ENCODE measurements at regions not wholly inside any gene's neighbourhood (a gene's known extent, or its start where the extent isn't known, plus 50 kb on each side); places are given as distances from the start of the nearest gene placed in this dataset.

GRCh38 chr3:116812949-116813348, 103.4 kb downstream of the TUSC7 start:
- TF ChIP-seq SIN3A (IDR thresholded peaks at IDR 0.05; ENCODE audit: borderline replicate concordance, insufficient read depth, low read length) = no peak
- no peak for TF ChIP-seq TAF1 (IDR thresholded peaks at IDR 0.05; ENCODE audit: borderline replicate concordance, insufficient read depth, low read length)

- TF ChIP-seq POLR2AphosphoS5 (IDR thresholded peaks at IDR 0.05; ENCODE audit: low read depth, low read length) = no peak
- TF ChIP-seq SIN3A (IDR thresholded peaks at IDR 0.05; ENCODE audit: borderline replicate concordance, insufficient read depth, low read length) = no peak
- TF ChIP-seq REST (IDR thresholded peaks at IDR 0.05; ENCODE audit: insufficient read depth in 1 of 2, low read depth in 2 of 2, low read length in 2 of 2) = no peak
- no peak for TF ChIP-seq TAF1 (IDR thresholded peaks at IDR 0.05; ENCODE audit: borderline replicate concordance, insufficient read depth, low read length)
- no peak for TF ChIP-seq FOXP2 (optimal IDR thresholded peaks at IDR 0.05; ENCODE audit: borderline replicate concordance, extremely low read depth, extremely low read length, insufficient read depth)
These were observed 105.7 kb downstream of the TUSC7 start for GRCh38 chr3:116815321-116815720.

GRCh38 chr3:116815831-116816588, 106.4 kb downstream of the TUSC7 start:
- TF ChIP-seq POLR2AphosphoS5 (IDR thresholded peaks at IDR 0.05; ENCODE audit: low read depth, low read length) (no peak), TAF1 (IDR thresholded peaks at IDR 0.05; ENCODE audit: borderline replicate concordance, insufficient read depth, low read length) (no peak), FOXP2 (optimal IDR thresholded peaks at IDR 0.05; ENCODE audit: borderline replicate concordance, extremely low read depth, extremely low read length, insufficient read depth) (no peak), REST (IDR thresholded peaks at IDR 0.05; ENCODE audit: insufficient read depth in 1 of 2, low read depth in 2 of 2, low read length in 2 of 2) (no peak), SIN3A (IDR thresholded peaks at IDR 0.05; ENCODE audit: borderline replicate concordance, insufficient read depth, low read length) (no peak)

- no peak for TF ChIP-seq TAF1 (IDR thresholded peaks at IDR 0.05; ENCODE audit: borderline replicate concordance, insufficient read depth, low read length)
- no peak for TF ChIP-seq POLR2AphosphoS5 (IDR thresholded peaks at IDR 0.05; ENCODE audit: low read depth, low read length)
- no peak for TF ChIP-seq REST (IDR thresholded peaks at IDR 0.05; ENCODE audit: insufficient read depth in 1 of 2, low read depth in 2 of 2, low read length in 2 of 2)
- TF ChIP-seq FOXP2 (optimal IDR thresholded peaks at IDR 0.05; ENCODE audit: borderline replicate concordance, extremely low read depth, extremely low read length, insufficient read depth) = no peak
- no peak for TF ChIP-seq SIN3A (IDR thresholded peaks at IDR 0.05; ENCODE audit: borderline replicate concordance, insufficient read depth, low read length)
These were observed 111.8 kb downstream of the TUSC7 start for GRCh38 chr3:116821371-116821770.

- TF ChIP-seq POLR2AphosphoS5 (IDR thresholded peaks at IDR 0.05; ENCODE audit: low read depth, low read length) (no peak), FOXP2 (optimal IDR thresholded peaks at IDR 0.05; ENCODE audit: borderline replicate concordance, extremely low read depth, extremely low read length, insufficient read depth) (no peak), TAF1 (IDR thresholded peaks at IDR 0.05; ENCODE audit: borderline replicate concordance, insufficient read depth, low read length) (no peak), REST (IDR thresholded peaks at IDR 0.05; ENCODE audit: insufficient read depth in 1 of 2, low read depth in 2 of 2, low read length in 2 of 2) (no peak), SIN3A (IDR thresholded peaks at IDR 0.05; ENCODE audit: borderline replicate concordance, insufficient read depth, low read length) (no peak)
These were observed 114.6 kb downstream of the TUSC7 start for GRCh38 chr3:116824208-116824607.

Measured in PFSK-1 (cell line).